ENCODE measurements at regions not wholly inside any gene's neighbourhood (a gene's known extent, or its start where the extent isn't known, plus 50 kb on each side); places are given as distances from the start of the nearest gene placed in this dataset.

- no peak for TF ChIP-seq POLR2AphosphoS5 (IDR thresholded peaks at IDR 0.05)
- no peak for TF ChIP-seq CTCF (IDR thresholded peaks at IDR 0.05)
- no peak for TF ChIP-seq EP300 (IDR thresholded peaks at IDR 0.05; ENCODE audit: low read depth)
- TF ChIP-seq POLR2A (IDR thresholded peaks at IDR 0.05): no peak
Measured at GRCh38 chr2:236858661-236859060, 227.0 kb upstream of the COPS8 start.
